Chondrocyte (in vitro differentiated cells): ENCODE measurements at regions not wholly inside any gene's neighbourhood (a gene's known extent, or its start where the extent isn't known, plus 50 kb on each side); places are given as distances from the start of the nearest gene placed in this dataset.

Experiments
- DNase-seq: peaks from one replicate; pipeline ENCODE4 v3.0.0; 2021; ENCODE audit warnings: mixed read lengths, low spot score
- H3K27ac Mint-ChIP-seq: one replicate; pipeline ENCODE4 v1.8.0; 2021; ENCODE audit warnings: mild to moderate bottlenecking, moderate library complexity, mixed read lengths; ENCODE audit not compliant: unreplicated experiment
- H3K27me3 Mint-ChIP-seq: 2 replicates; pipeline ENCODE4 v1.8.0; 2021; ENCODE audit warnings: low read depth, mixed read lengths
- H3K36me3 Mint-ChIP-seq: 2 replicates; pipeline ENCODE4 v1.8.0; 2021; ENCODE audit warnings: low read depth, mixed read lengths
- H3K4me1 Mint-ChIP-seq: 2 replicates; pipeline ENCODE4 v1.8.0; 2021; ENCODE audit warnings: low read depth, mild to moderate bottlenecking, mixed read lengths
- H3K4me3 Mint-ChIP-seq: one replicate; pipeline ENCODE4 v1.8.0; 2021; ENCODE audit warnings: mild to moderate bottlenecking, moderate library complexity, mixed read lengths; ENCODE audit not compliant: unreplicated experiment
- H3K9me3 Mint-ChIP-seq: 2 replicates; pipeline ENCODE4 v1.8.0; 2021; ENCODE audit warnings: low read depth, mixed read lengths
- CTCF ChIP-seq: fragments of 200-600 bp; sonication (generic); IDR thresholded peaks from 2 replicates; pipeline ENCODE4 v1.5.0; 2021; ENCODE audit warnings: antibody characterized with exemption, mild to moderate bottlenecking, moderate library complexity

GRCh38 chr21:27047283-27047657 is 80.4 kb upstream of the ADAMTS5 start:
- no peaks in the 10 kb centered on the region for H3K27me3 Mint-ChIP-seq
- no peak for DNase-seq
- peaks cover 24% of the 10 kb centered on the region for H3K4me1 Mint-ChIP-seq
- H3K9me3 Mint-ChIP-seq, result no peaks in the 10 kb centered on the region
- no peak overlapping the region for H3K4me3 Mint-ChIP-seq
- no peak for TF ChIP-seq CTCF
- H3K27ac Mint-ChIP-seq, result peak overlapping the region; percentile 60
- H3K36me3 Mint-ChIP-seq, result no peaks in the 10 kb centered on the region

GRCh38 chr21:27045281-27045985 is 78.5 kb upstream of the ADAMTS5 start:
- no peak for TF ChIP-seq CTCF
- H3K9me3 Mint-ChIP-seq, result no peaks in the 10 kb centered on the region
- H3K36me3 Mint-ChIP-seq, result no peaks in the 10 kb centered on the region
- H3K27ac Mint-ChIP-seq, result no peak overlapping the region
- H3K4me1 Mint-ChIP-seq, result peaks cover 24% of the 10 kb centered on the region
- no peak for DNase-seq
- H3K4me3 Mint-ChIP-seq, result no peak overlapping the region
- H3K27me3 Mint-ChIP-seq, result no peaks in the 10 kb centered on the region

- H3K4me3 Mint-ChIP-seq, result no peak overlapping the region
- no peak overlapping the region for H3K27ac Mint-ChIP-seq
- H3K9me3 Mint-ChIP-seq, result peaks cover 3% of the 10 kb centered on the region
- DNase-seq, result no peak
- H3K27me3 Mint-ChIP-seq, result no peaks in the 10 kb centered on the region
- no peaks in the 10 kb centered on the region for H3K36me3 Mint-ChIP-seq
- no peak for TF ChIP-seq CTCF
- peaks cover 22% of the 10 kb centered on the region for H3K4me1 Mint-ChIP-seq
These were observed 76.5 kb upstream of the ADAMTS5 start for GRCh38 chr21:27043377-27043776.

GRCh38 chr21:27040738-27041469 is 74.0 kb upstream of the ADAMTS5 start:
- H3K9me3 Mint-ChIP-seq, result peaks cover 3% of the 10 kb centered on the region
- no peaks in the 10 kb centered on the region for H3K27me3 Mint-ChIP-seq
- no peak for DNase-seq
- TF ChIP-seq CTCF, result no peak
- H3K27ac Mint-ChIP-seq, result no peak overlapping the region
- peaks cover 18% of the 10 kb centered on the region for H3K4me1 Mint-ChIP-seq
- no peaks in the 10 kb centered on the region for H3K36me3 Mint-ChIP-seq
- H3K4me3 Mint-ChIP-seq, result no peak overlapping the region

- Mint-ChIP-seq H3K4me3 (no peak overlapping the region), H3K36me3 (no peaks in the 10 kb centered on the region), H3K4me1 (peaks cover 17% of the 10 kb centered on the region), H3K9me3 (peaks cover 3% of the 10 kb centered on the region), H3K27ac (no peak overlapping the region), H3K27me3 (no peaks in the 10 kb centered on the region)
- no peak for DNase-seq
- TF ChIP-seq CTCF, result no peak
These were observed 69.9 kb upstream of the ADAMTS5 start for GRCh38 chr21:27036736-27037301.
